ENCODE measurements at regions not wholly inside any gene's neighbourhood (a gene's known extent, or its start where the extent isn't known, plus 50 kb on each side); places are given as distances from the start of the nearest gene placed in this dataset.

- WGBS (ENCODE audit: insufficient coverage), result 85% methylated on average over 5 of the region's 7 CpGs
- Histone ChIP-seq H3K9me3 (ENCODE audit: control insufficient read depth, insufficient read depth, low read length) (no peaks in the 10 kb centered on the region), H3K4me1 (ENCODE audit: control insufficient read depth, insufficient read depth, low read length) (no peaks in the 10 kb centered on the region), H3K4me3 (ENCODE audit: low read length) (no peak overlapping the region), H3K27me3 (ENCODE audit: control insufficient read depth, insufficient read depth, low read length) (no peaks in the 10 kb centered on the region), H3K27ac (ENCODE audit: low read length) (no peak overlapping the region), H3K36me3 (ENCODE audit: control insufficient read depth, insufficient read depth, low read length) (no peaks in the 10 kb centered on the region)
- intact Hi-C loops (cut with micrococcal nuclease), result no loop called here
- no peak for ATAC-seq
- no peak for DNase-seq
- Mint-ChIP-seq H3K36me3 (no peaks in the 10 kb centered on the region), H3K9me3 (peaks cover 5 to 7% of the 10 kb centered on the region in 2 donors), H3K27ac (no peak overlapping the region), H3K4me1 (no peaks in the 10 kb centered on the region), H3K4me3 (no peak overlapping the region), H3K27me3 (ENCODE audit: low read depth in 2 of 2) (no peaks in the 10 kb centered on the region)
- TF ChIP-seq CTCF (IDR thresholded peaks at IDR 0.05), result no peak
These were observed 64.2 kb upstream of the COL1A2 start for GRCh38 chr7:94330269-94331020.

GRCh38 chr7:94332571-94332970 is 62.1 kb upstream of the COL1A2 start:
- H3K4me1 Mint-ChIP-seq, result no peaks in the 10 kb centered on the region
- no peak for ATAC-seq
- no peak overlapping the region for H3K4me3 Mint-ChIP-seq
- H3K9me3 ChIP-seq (ENCODE audit: control insufficient read depth, insufficient read depth, low read length), result no peaks in the 10 kb centered on the region
- no peak overlapping the region for H3K4me3 ChIP-seq (ENCODE audit: low read length)
- DNase-seq, result no peak
- peaks cover 0 to 2% of the 10 kb centered on the region in 2 donors for H3K27me3 Mint-ChIP-seq (ENCODE audit: low read depth in 2 of 2)
- no peak overlapping the region for H3K27ac Mint-ChIP-seq
- peaks cover 2 to 6% of the 10 kb centered on the region in 2 donors for H3K9me3 Mint-ChIP-seq
- no peaks in the 10 kb centered on the region for H3K4me1 ChIP-seq (ENCODE audit: control insufficient read depth, insufficient read depth, low read length)
- no peaks in the 10 kb centered on the region for H3K36me3 Mint-ChIP-seq
- 91% methylated on average over 2 of the region's 2 CpGs for WGBS (ENCODE audit: insufficient coverage)
- H3K27ac ChIP-seq (ENCODE audit: low read length), result no peak overlapping the region
- intact Hi-C loops (cut with micrococcal nuclease), result no loop called here
- no peak for TF ChIP-seq CTCF (IDR thresholded peaks at IDR 0.05)
- no peaks in the 10 kb centered on the region for H3K36me3 ChIP-seq (ENCODE audit: control insufficient read depth, insufficient read depth, low read length)
- no peaks in the 10 kb centered on the region for H3K27me3 ChIP-seq (ENCODE audit: control insufficient read depth, insufficient read depth, low read length)

GRCh38 chr7:94333810-94334209 is 60.9 kb upstream of the COL1A2 start:
- H3K27ac Mint-ChIP-seq, result no peak overlapping the region
- peaks cover 0 to 4% of the 10 kb centered on the region in 2 donors for H3K9me3 Mint-ChIP-seq
- Histone ChIP-seq H3K4me3 (ENCODE audit: low read length) (no peak overlapping the region), H3K27ac (ENCODE audit: low read length) (no peak overlapping the region), H3K4me1 (ENCODE audit: control insufficient read depth, insufficient read depth, low read length) (no peaks in the 10 kb centered on the region), H3K27me3 (ENCODE audit: control insufficient read depth, insufficient read depth, low read length) (no peaks in the 10 kb centered on the region), H3K36me3 (ENCODE audit: control insufficient read depth, insufficient read depth, low read length) (no peaks in the 10 kb centered on the region), H3K9me3 (ENCODE audit: control insufficient read depth, insufficient read depth, low read length) (no peaks in the 10 kb centered on the region)
- no peaks in the 10 kb centered on the region for H3K4me1 Mint-ChIP-seq
- DNase-seq (no peak), ATAC-seq (no peak)
- no peak overlapping the region for H3K4me3 Mint-ChIP-seq
- intact Hi-C loops (cut with micrococcal nuclease), result no loop called here
- H3K36me3 Mint-ChIP-seq, result no peaks in the 10 kb centered on the region
- H3K27me3 Mint-ChIP-seq (ENCODE audit: low read depth in 2 of 2), result peaks cover 0 to 2% of the 10 kb centered on the region in 2 donors
- no peak for TF ChIP-seq CTCF (IDR thresholded peaks at IDR 0.05)

DNA sequence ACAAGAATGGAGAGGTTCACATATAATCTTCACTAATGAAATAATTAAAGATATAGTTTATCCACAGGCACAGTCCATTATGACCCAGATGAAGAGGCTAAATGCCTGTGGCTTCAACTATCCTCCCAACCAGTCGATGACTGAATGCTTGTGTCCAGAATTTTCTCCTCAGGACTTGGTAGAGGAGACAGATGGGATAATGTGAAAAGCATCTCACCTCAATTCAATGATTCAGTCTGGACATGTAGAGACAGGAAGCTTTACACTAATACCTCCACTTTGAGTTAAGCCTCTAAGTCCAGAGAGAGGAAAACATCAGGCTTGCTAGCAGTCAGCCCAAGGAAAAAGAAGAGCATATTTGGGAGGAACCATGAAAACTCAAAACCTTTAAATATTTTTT is 59.1 kb upstream of the COL1A2 start:
- peaks cover 0 to 4% of the 10 kb centered on the region in 2 donors for H3K9me3 Mint-ChIP-seq
- no peak for TF ChIP-seq CTCF (IDR thresholded peaks at IDR 0.05)
- DNase-seq (no peak), ATAC-seq (no peak)
- Histone ChIP-seq H3K27ac (ENCODE audit: low read length) (no peak overlapping the region), H3K4me3 (ENCODE audit: low read length) (no peak overlapping the region), H3K9me3 (ENCODE audit: control insufficient read depth, insufficient read depth, low read length) (no peaks in the 10 kb centered on the region), H3K4me1 (ENCODE audit: control insufficient read depth, insufficient read depth, low read length) (no peaks in the 10 kb centered on the region), H3K36me3 (ENCODE audit: control insufficient read depth, insufficient read depth, low read length) (no peaks in the 10 kb centered on the region), H3K27me3 (ENCODE audit: control insufficient read depth, insufficient read depth, low read length) (no peaks in the 10 kb centered on the region)
- no peak overlapping the region for H3K4me3 Mint-ChIP-seq
- H3K4me1 Mint-ChIP-seq, result no peaks in the 10 kb centered on the region
- WGBS (ENCODE audit: insufficient coverage), result 100% methylated on average over 1 of the region's 1 CpG
- H3K27me3 Mint-ChIP-seq (ENCODE audit: low read depth in 2 of 2), result peaks cover 0 to 2% of the 10 kb centered on the region in 2 donors
- H3K36me3 Mint-ChIP-seq, result no peaks in the 10 kb centered on the region
- intact Hi-C loops (cut with micrococcal nuclease), result no loop called here
- no peak overlapping the region for H3K27ac Mint-ChIP-seq

All from natural killer cell (primary cell).